IMR-90 (cell line): ENCODE measurements at regions not wholly inside any gene's neighbourhood (a gene's known extent, or its start where the extent isn't known, plus 50 kb on each side); places are given as distances from the start of the nearest gene placed in this dataset.

ENCODE experiments used
- ATAC-seq: fragments of 200-7000 bp; cut with Tn5 transposase; 2 replicates; pipeline ENCODE4 v1.9.1; 2020; ENCODE audit warnings: low read depth, mild to moderate bottlenecking, moderate library complexity
- BruUV-seq: library from RNA; stranded (reverse); fragments of 400-500 nt; replicated peaks from 2 replicates; lab custom pipeline; 2021; lab: Mats Ljungman, UMichigan
- CTCF ChIA-PET: fragments of 300-600 bp; formaldehyde crosslinking; extraction: SDS; loops from one replicate; lab custom pipeline; 2021; ENCODE audit warnings: antibody characterized with exemption; lab: Yijun Ruan, JAX
- POLR2A ChIA-PET: fragments of 300-600 bp; sonication (Branson Sonifier 250); formaldehyde crosslinking; loops from one replicate; lab custom pipeline; 2022; ENCODE audit warnings: antibody characterized with exemption; ENCODE audit not compliant: unreplicated experiment; lab: Charles Lee
- DNase-seq: peaks from one replicate; pipeline ENCODE4 v3.0.0; 2013
- H2AFZ ChIP-seq: replicated peaks from 2 replicates; pipeline ENCODE3; 2013; ENCODE audit warnings: low read length, mild to moderate bottlenecking; ENCODE audit not compliant: poor library complexity
- H2AK5ac ChIP-seq: 2 replicates; pipeline ENCODE4 v1.6.1; 2013; ENCODE audit warnings: low read depth, low read length, inconsistent platforms
- H2AK9ac ChIP-seq: replicated peaks from 2 replicates; pipeline ENCODE3; 2013; ENCODE audit warnings: mild to moderate bottlenecking, low read depth, low read length, moderate library complexity; ENCODE audit not compliant: poor library complexity
- H2BK120ac ChIP-seq: 2 replicates; pipeline ENCODE4 v1.6.1; 2013; ENCODE audit warnings: low read depth, low read length, inconsistent platforms
- H2BK15ac ChIP-seq: 3 replicates; pipeline ENCODE4 v1.6.1; 2013; ENCODE audit warnings: low read depth, low read length, inconsistent platforms
- H2BK20ac ChIP-seq: 2 replicates; pipeline ENCODE4 v1.6.1; 2013; ENCODE audit warnings: low read depth, mild to moderate bottlenecking, inconsistent platforms, low read length, moderate library complexity
- H2BK5ac ChIP-seq: 2 replicates; pipeline ENCODE4 v1.6.1; 2013; ENCODE audit warnings: mild to moderate bottlenecking, low read depth, low read length, inconsistent platforms; ENCODE audit not compliant: poor library complexity, severe bottlenecking
- H3K14ac ChIP-seq: replicated peaks from 2 replicates; pipeline ENCODE4 v1.6.1; 2013; ENCODE audit warnings: low read depth, low read length, inconsistent platforms
- H3K18ac ChIP-seq: 2 replicates; pipeline ENCODE4 v1.6.1; 2013; ENCODE audit warnings: low read depth, low read length, control low read depth
- H3K23ac ChIP-seq: 2 replicates; pipeline ENCODE4 v1.6.1; 2013; ENCODE audit warnings: low read depth, low read length, inconsistent platforms
- H3K27ac ChIP-seq: 2 replicates; pipeline ENCODE4 v1.5.1; 2013; ENCODE audit warnings: mild to moderate bottlenecking, control low read depth, low read length; ENCODE audit not compliant: insufficient read depth
- H3K27me3 ChIP-seq: 2 replicates; pipeline ENCODE4 v1.6.1; 2013; ENCODE audit warnings: low read length; ENCODE audit not compliant: control insufficient read depth, insufficient read depth
- H3K36me3 ChIP-seq: 2 replicates; pipeline ENCODE4 v1.6.1; 2013; ENCODE audit warnings: low read length, mixed read lengths; ENCODE audit not compliant: control insufficient read depth, insufficient read depth
- H3K4ac ChIP-seq: 2 replicates; pipeline ENCODE4 v1.6.1; 2013; ENCODE audit warnings: low read depth, low read length, inconsistent platforms
- H3K4me1 ChIP-seq: 2 replicates; pipeline ENCODE4 v1.6.1; 2013; ENCODE audit warnings: low read length, mixed read lengths; ENCODE audit not compliant: control insufficient read depth, insufficient read depth
- H3K4me2 ChIP-seq: 2 replicates; pipeline ENCODE4 v1.6.1; 2013; ENCODE audit warnings: low read depth, mild to moderate bottlenecking, control low read depth, low read length, moderate library complexity
- H3K4me3 ChIP-seq: 2 replicates; pipeline ENCODE4 v1.5.1; 2013; ENCODE audit warnings: low read depth, mild to moderate bottlenecking, control low read depth, low read length, moderate library complexity; ENCODE audit not compliant: insufficient read depth
- H3K56ac ChIP-seq: 2 replicates; pipeline ENCODE4 v1.6.1; 2013; ENCODE audit warnings: low read length, inconsistent platforms; ENCODE audit not compliant: insufficient read depth; ENCODE audit errors: extremely low read depth
- H3K79me1 ChIP-seq, 2 experiments: 2 replicates each; pipeline ENCODE4 v1.6.1; 2013; ENCODE audit warnings: low read length in 2 of 2, inconsistent platforms in 1 of 2, low read depth in 1 of 2
- H3K9ac ChIP-seq: 2 replicates; pipeline ENCODE4 v1.6.1; 2013; ENCODE audit warnings: low read depth, low read length, control low read depth
- H3K9me1 ChIP-seq: 2 replicates; pipeline ENCODE4 v1.6.1; 2013; ENCODE audit warnings: low read length, inconsistent platforms; ENCODE audit not compliant: insufficient read depth
- H3K9me3 ChIP-seq: 2 replicates; pipeline ENCODE4 v1.6.1; 2013; ENCODE audit warnings: low read length; ENCODE audit not compliant: control insufficient read depth, insufficient read depth
- H4K20me1 ChIP-seq: 2 replicates; pipeline ENCODE4 v1.6.1; 2013; ENCODE audit warnings: low read length, inconsistent platforms; ENCODE audit not compliant: insufficient read depth
- H4K5ac ChIP-seq: 2 replicates; pipeline ENCODE4 v1.6.1; 2013; ENCODE audit warnings: mild to moderate bottlenecking, low read depth, low read length, control low read depth
- H4K8ac ChIP-seq, 2 experiments: 2 replicates each; pipeline ENCODE4 v1.6.1; 2013; ENCODE audit warnings: low read depth in 2 of 2, low read length in 2 of 2, control low read depth in 1 of 2, inconsistent platforms in 1 of 2
- H4K91ac ChIP-seq: 2 replicates; pipeline ENCODE4 v1.6.1; 2013; ENCODE audit warnings: low read depth, low read length, inconsistent platforms; ENCODE audit not compliant: insufficient read depth
- CEBPB ChIP-seq: IDR thresholded peaks from 2 replicates; pipeline ENCODE4 v1.6.1; 2012; ENCODE audit warnings: low read depth, low read length, improper control_type of control experiment
- FOS ChIP-seq: fragments of 150-350 bp; IDR thresholded peaks from 2 replicates; pipeline ENCODE4 v1.6.1; 2016; ENCODE audit warnings: low read depth, low read length
- POLR2A ChIP-seq: IDR thresholded peaks from 2 replicates; pipeline ENCODE4 v1.6.1; 2012; ENCODE audit warnings: mild to moderate bottlenecking, low read depth, low read length
- WGBS, 2 experiments: methylation state at CpG; one replicate each; pipeline versions ENCODE4 v1.1.5 to v1.1.7; 2013; ENCODE audit warnings: missing lambda C conversion rate in 2 of 2; ENCODE audit not compliant: insufficient read length in 1 of 2; ENCODE audit errors: extremely low coverage in 2 of 2; 5-methylcytosine and 5-hydroxymethylcytosine counted together
- dilution Hi-C: fragments of 300-500 bp; cut with HindIII; formaldehyde crosslinking; loops from one replicate; pipeline ENCODE4 v1.14.3; 2018; ENCODE audit warnings: low sequenced_read_pairs; ENCODE audit not compliant: unreplicated experiment
- in situ Hi-C: fragments of 300-500 bp; cut with MboI; formaldehyde crosslinking; loops from 3 replicates; pipeline ENCODE4 v1.14.3; 2019; ENCODE audit warnings: low sequenced_read_pairs, inconsistent platforms, mixed read lengths
- intact Hi-C: fragments of 100-400 bp; cut with micrococcal nuclease; formaldehyde crosslinking; loops from 2 replicates; pipeline ENCODE4 v1.10.0; 2022
- TF ChIP-seq, protein P1 (sequence below): fragments of 150-350 bp; IDR thresholded peaks from 2 replicates; pipeline ENCODE4 v1.6.1; 2017; ENCODE audit warnings: mild to moderate bottlenecking, antibody characterized with exemption, low read length, low read depth

DNA sequence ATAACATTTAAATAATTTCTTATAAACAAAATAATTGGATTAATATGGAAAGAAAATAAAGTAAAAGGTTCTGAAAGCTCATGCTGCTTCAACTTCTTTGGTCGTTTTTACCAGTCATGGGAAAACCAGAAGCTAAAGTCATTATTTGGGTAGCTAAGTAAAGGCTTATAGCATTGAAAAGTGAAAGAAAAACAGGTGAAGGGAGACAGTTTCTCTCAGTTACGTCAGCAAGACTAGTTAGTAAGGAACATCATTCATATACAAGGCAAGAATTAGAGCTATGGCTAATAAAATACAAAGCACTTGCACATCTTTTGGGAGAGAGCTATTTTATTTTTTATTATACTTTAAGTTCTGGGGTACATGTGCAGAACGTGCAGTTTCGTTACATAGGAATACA lies 170.3 kb upstream of the SYT10 start:
- BruUV-seq: no TSS peak
- H3K18ac ChIP-seq: no peak overlapping the region
- WGBS, 2 experiments: 63% methylated on average over 2 of the region's 4 CpGs; no CpG with 5 or more reads in 1 of the 2 experiments
- H3K79me1 ChIP-seq: no peaks in the 10 kb centered on the region
- H3K4me1 ChIP-seq: no peaks in the 10 kb centered on the region
- no peak overlapping the region for H2AK5ac ChIP-seq
- in situ Hi-C loops (no loop called here), dilution Hi-C loops (no loop called here), intact Hi-C loops (no loop called here)
- no peak overlapping the region for H2BK15ac ChIP-seq
- H3K9me1 ChIP-seq: no peaks in the 10 kb centered on the region
- no peak overlapping the region for H3K14ac ChIP-seq
- H3K56ac ChIP-seq: no peak overlapping the region
- H4K5ac ChIP-seq: no peak overlapping the region
- H2BK5ac ChIP-seq: no peak overlapping the region
- H3K36me3 ChIP-seq: no peaks in the 10 kb centered on the region
- no peak overlapping the region for H2BK20ac ChIP-seq
- H2AFZ ChIP-seq: no peak overlapping the region
- no peak overlapping the region for H3K23ac ChIP-seq
- H4K20me1 ChIP-seq: no peaks in the 10 kb centered on the region
- no peak overlapping the region for H3K4me3 ChIP-seq
- no peak overlapping the region for H4K8ac ChIP-seq
- DNase-seq (no peak), ATAC-seq (no peak)
- no peak overlapping the region for H3K27ac ChIP-seq
- no peak overlapping the region for H4K91ac ChIP-seq
- H3K27me3 ChIP-seq: no peaks in the 10 kb centered on the region
- peaks cover 3% of the 10 kb centered on the region for H3K9me3 ChIP-seq
- TF ChIP-seq, protein P1, sequence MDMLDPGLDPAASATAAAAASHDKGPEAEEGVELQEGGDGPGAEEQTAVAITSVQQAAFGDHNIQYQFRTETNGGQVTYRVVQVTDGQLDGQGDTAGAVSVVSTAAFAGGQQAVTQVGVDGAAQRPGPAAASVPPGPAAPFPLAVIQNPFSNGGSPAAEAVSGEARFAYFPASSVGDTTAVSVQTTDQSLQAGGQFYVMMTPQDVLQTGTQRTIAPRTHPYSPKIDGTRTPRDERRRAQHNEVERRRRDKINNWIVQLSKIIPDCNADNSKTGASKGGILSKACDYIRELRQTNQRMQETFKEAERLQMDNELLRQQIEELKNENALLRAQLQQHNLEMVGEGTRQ: no peak
- TF ChIP-seq CEBPB (no peak), POLR2A (no peak), FOS (no peak)
- ChIA-PET POLR2A (no interaction called here), CTCF (interaction anchor here (1.0 kb wide), 1 partner anchor 22 kb away, joined by 3 read pairs; no protein-coding TSS in a partner anchor)
- H3K4ac ChIP-seq: no peak overlapping the region
- H3K9ac ChIP-seq: no peak overlapping the region
- H2BK120ac ChIP-seq: no peak overlapping the region
- no peak overlapping the region for H3K4me2 ChIP-seq
- no peak overlapping the region for H2AK9ac ChIP-seq
